Gastrocnemius medialis (tissue), 4 donors: ENCODE measurements at regions not wholly inside any gene's neighbourhood (a gene's known extent, or its start where the extent isn't known, plus 50 kb on each side); places are given as distances from the start of the nearest gene placed in this dataset.

ENCODE experiments used
- ATAC-seq, 2 donors: fragments of 150-250 bp; one replicate each; pipeline ENCODE4 v1.9.1; 2016
- DNase-seq, 2 donors: peaks; one replicate each; pipeline ENCODE4 v3.0.0-alpha.2; 2019
- H3K27ac ChIP-seq, 4 donors: fragments of 200-600 bp; sonication (generic); 1 replicate in 1 of 4; 2 replicates in 3 of 4; pipeline ENCODE4 v1.5.1; 2016 to 2018; ENCODE audit warnings: mild to moderate bottlenecking in 2 of 4, moderate library complexity in 1 of 4
- H3K27me3 ChIP-seq, 3 donors: fragments of 200-600 bp; sonication (generic) in 2 of 3; 1 replicate in 1 of 3; 2 replicates in 2 of 3; pipeline versions ENCODE4 v1.5.1 to v1.6.0; 2016 to 2019; ENCODE audit warnings: mild to moderate bottlenecking in 1 of 3, moderate library complexity in 1 of 3
- H3K36me3 ChIP-seq, 2 donors: fragments of 200-600 bp; sonication (generic) in 1 of 2; one replicate each; pipeline ENCODE4 v1.5.1; 2017 to 2018
- H3K4me1 ChIP-seq, 2 donors: fragments of 200-600 bp; sonication (generic) in 1 of 2; one replicate each; pipeline ENCODE4 v1.5.1; 2016 to 2017; ENCODE audit warnings: mild to moderate bottlenecking in 2 of 2
- H3K4me3 ChIP-seq, 4 donors: fragments of 200-600 bp; sonication (generic) in 3 of 4; 1 replicate in 1 of 4; 2 replicates in 3 of 4; pipeline ENCODE4 v1.5.1; 2016 to 2019; ENCODE audit warnings: mild to moderate bottlenecking in 2 of 4
- H3K9me3 ChIP-seq, 3 donors: fragments of 200-600 bp; sonication (generic) in 2 of 3; 1 replicate in 1 of 3; 2 replicates in 2 of 3; pipeline ENCODE4 v1.5.1; 2016 to 2019
- CTCF ChIP-seq, 5 experiments: fragments of 450-650 bp in 3 of 5; fragments of 200-600 bp in 2 of 5; sonication (generic) in 2 of 5; IDR thresholded peaks in 4 of 5; conservative IDR thresholded peaks in 1 of 5; 1 replicate in 4 of 5; 2 replicates in 1 of 5; pipeline ENCODE4 v1.5.1; 2016 to 2019; ENCODE audit warnings: antibody characterized with exemption in 5 of 5, mild to moderate bottlenecking in 3 of 5, moderate library complexity in 3 of 5
- POLR2A ChIP-seq, 2 donors: fragments of 450-650 bp; IDR thresholded peaks; one replicate each; pipeline ENCODE4 v1.6.1; 2017; ENCODE audit warnings: antibody characterized with exemption in 2 of 2, mild to moderate bottlenecking in 2 of 2, moderate library complexity in 2 of 2
- in situ Hi-C, 4 donors: fragments of 200-750 bp; cut with MboI; loops; one replicate each; pipeline versions ENCODE4 v1.15.0 to v1.8.0; 2017; ENCODE audit warnings: low sequenced_read_pairs in 4 of 4
- intact Hi-C: fragments of 100-400 bp; cut with DNase I; formaldehyde crosslinking; loops from one replicate; pipeline ENCODE4 v1.15.1; 2023; ENCODE audit warnings: low total_unique reads

GRCh38 chr9:106075236-106075959 is 381.1 kb downstream of the TMEM38B start:
- TF ChIP-seq POLR2A (IDR thresholded peaks at IDR 0.05): no peak
- TF ChIP-seq CTCF (IDR thresholded peaks at IDR 0.05 in 4 of 5, conservative IDR thresholded peaks at IDR 0.05 in 1 of 5): no peak
- Histone ChIP-seq H3K36me3 (no peaks in the 10 kb centered on the region), H3K27ac (no peak overlapping the region), H3K4me1 (no peaks in the 10 kb centered on the region), H3K9me3 (no peaks in the 10 kb centered on the region), H3K27me3 (no peaks in the 10 kb centered on the region), H3K4me3 (no peak overlapping the region)
- intact Hi-C loops: no loop called here
- no peak for DNase-seq
- ATAC-seq: no peak
- in situ Hi-C loops: no loop called here

- DNase-seq: no peak
Measured at GRCh38 chr9:106075960-106076327, 381.6 kb downstream of the TMEM38B start.

GRCh38 chr9:106076711-106077110 is 382.4 kb downstream of the TMEM38B start:
- Histone ChIP-seq H3K36me3 (no peaks in the 10 kb centered on the region), H3K4me1 (no peaks in the 10 kb centered on the region), H3K9me3 (no peaks in the 10 kb centered on the region), H3K4me3 (no peak overlapping the region), H3K27me3 (no peaks in the 10 kb centered on the region), H3K27ac (no peak overlapping the region)
- in situ Hi-C loops (no loop called here), intact Hi-C loops (no loop called here)
- DNase-seq (no peak), ATAC-seq (no peak)
- TF ChIP-seq POLR2A (IDR thresholded peaks at IDR 0.05): no peak
- no peak for TF ChIP-seq CTCF (IDR thresholded peaks at IDR 0.05 in 4 of 5, conservative IDR thresholded peaks at IDR 0.05 in 1 of 5)

More at GRCh38 chr9:106075960-106076327, 381.6 kb downstream of the TMEM38B start:
- TF ChIP-seq POLR2A (IDR thresholded peaks at IDR 0.05): no peak
- TF ChIP-seq CTCF (IDR thresholded peaks at IDR 0.05 in 4 of 5, conservative IDR thresholded peaks at IDR 0.05 in 1 of 5): no peak
- Histone ChIP-seq H3K36me3 (no peaks in the 10 kb centered on the region), H3K4me1 (no peaks in the 10 kb centered on the region), H3K4me3 (no peak overlapping the region), H3K9me3 (no peaks in the 10 kb centered on the region), H3K27ac (no peak overlapping the region), H3K27me3 (no peaks in the 10 kb centered on the region)
- intact Hi-C loops (no loop called here), in situ Hi-C loops (no loop called here)
- ATAC-seq: no peak

- Histone ChIP-seq H3K27ac (no peak overlapping the region), H3K4me1 (no peaks in the 10 kb centered on the region), H3K4me3 (no peak overlapping the region), H3K36me3 (no peaks in the 10 kb centered on the region), H3K9me3 (no peaks in the 10 kb centered on the region), H3K27me3 (no peaks in the 10 kb centered on the region)
- in situ Hi-C loops: no loop called here
- ATAC-seq (no peak), DNase-seq (no peak)
- no peak for TF ChIP-seq POLR2A (IDR thresholded peaks at IDR 0.05)
- no peak for TF ChIP-seq CTCF (IDR thresholded peaks at IDR 0.05 in 4 of 5, conservative IDR thresholded peaks at IDR 0.05 in 1 of 5)
- intact Hi-C loops: no loop called here
Measured at GRCh38 chr9:106077731-106078130, 383.4 kb downstream of the TMEM38B start.

GRCh38 chr9:106082621-106083020 is 388.3 kb downstream of the TMEM38B start:
- in situ Hi-C loops: no loop called here
- no peaks in the 10 kb centered on the region for H3K36me3 ChIP-seq
- no peak for TF ChIP-seq CTCF (IDR thresholded peaks at IDR 0.05 in 4 of 5, conservative IDR thresholded peaks at IDR 0.05 in 1 of 5)

More at GRCh38 chr9:106082621-106083020, 388.3 kb downstream of the TMEM38B start:
- Histone ChIP-seq H3K9me3 (no peaks in the 10 kb centered on the region), H3K4me3 (no peak overlapping the region), H3K4me1 (no peaks in the 10 kb centered on the region), H3K27me3 (no peaks in the 10 kb centered on the region), H3K27ac (no peak overlapping the region)
- DNase-seq (no peak), ATAC-seq (no peak)
- intact Hi-C loops: no loop called here
